Parathyroid adenoma (tissue), 2 donors: ENCODE measurements at regions not wholly inside any gene's neighbourhood (a gene's known extent, or its start where the extent isn't known, plus 50 kb on each side); places are given as distances from the start of the nearest gene placed in this dataset.

Source experiments
- H2AFZ ChIP-seq: fragments of 300-600 bp; sonication (generic); one replicate; pipeline ENCODE4 v1.7.0; 2017; ENCODE audit warnings: antibody characterized with exemption, mild to moderate bottlenecking
- H3K27ac ChIP-seq: fragments of 300-600 bp; sonication (generic); one replicate; pipeline ENCODE4 v1.7.0; 2017
- H3K27me3 ChIP-seq: fragments of 300-600 bp; sonication (generic); one replicate; pipeline ENCODE4 v1.7.0; 2017; ENCODE audit warnings: low read length; ENCODE audit not compliant: control insufficient read depth, insufficient read depth
- H3K36me3 ChIP-seq: fragments of 300-600 bp; sonication (generic); one replicate; pipeline ENCODE4 v1.7.0; 2017; ENCODE audit warnings: low read length; ENCODE audit not compliant: control insufficient read depth, insufficient read depth
- H3K4me1 ChIP-seq: fragments of 300-600 bp; sonication (generic); one replicate; pipeline ENCODE4 v1.7.0; 2017; ENCODE audit warnings: control low read depth
- H3K4me2 ChIP-seq: fragments of 300-600 bp; sonication (generic); one replicate; pipeline ENCODE4 v1.7.0; 2017; ENCODE audit warnings: low read length
- H3K4me3 ChIP-seq: fragments of 300-600 bp; sonication (generic); one replicate; pipeline ENCODE4 v1.7.0; 2017; ENCODE audit warnings: low read depth, low read length
- H3K79me2 ChIP-seq: fragments of 300-600 bp; sonication (generic); one replicate; pipeline ENCODE4 v1.7.0; 2017; ENCODE audit warnings: control low read depth
- H3K9ac ChIP-seq: fragments of 300-600 bp; sonication (generic); one replicate; pipeline ENCODE4 v1.7.0; 2017; ENCODE audit warnings: mild to moderate bottlenecking
- H3K9me3 ChIP-seq: fragments of 300-600 bp; sonication (generic); one replicate; pipeline ENCODE4 v1.7.0; 2017; ENCODE audit warnings: low read length; ENCODE audit not compliant: control insufficient read depth
- CTCF ChIP-seq: fragments of 300-600 bp; sonication (generic); IDR thresholded peaks from one replicate; pipeline ENCODE4 v1.7.0; 2017; ENCODE audit warnings: antibody characterized with exemption, mild to moderate bottlenecking
- donor health status: primary hyperparathyroidism.

GRCh38 chr10:10538326-10538725, 479.3 kb upstream of the CELF2 start:
- no peak overlapping the region for H3K4me3 ChIP-seq
- no peaks in the 10 kb centered on the region for H3K36me3 ChIP-seq
- no peaks in the 10 kb centered on the region for H3K9me3 ChIP-seq
- no peak for TF ChIP-seq CTCF
- no peak overlapping the region for H3K9ac ChIP-seq
- no peak overlapping the region for H3K27ac ChIP-seq
- H3K4me1 ChIP-seq: no peaks in the 10 kb centered on the region
- H3K27me3 ChIP-seq: no peaks in the 10 kb centered on the region
- H3K79me2 ChIP-seq: no peaks in the 10 kb centered on the region
- H3K4me2 ChIP-seq: no peak overlapping the region
- no peak overlapping the region for H2AFZ ChIP-seq

GRCh38 chr10:10540398-10540797, 477.3 kb upstream of the CELF2 start:
- H3K27ac ChIP-seq: no peak overlapping the region
- no peak overlapping the region for H3K9ac ChIP-seq
- H3K4me2 ChIP-seq: no peak overlapping the region
- no peaks in the 10 kb centered on the region for H3K27me3 ChIP-seq
- no peaks in the 10 kb centered on the region for H3K9me3 ChIP-seq
- no peaks in the 10 kb centered on the region for H3K36me3 ChIP-seq
- no peak overlapping the region for H3K4me3 ChIP-seq
- TF ChIP-seq CTCF: no peak
- peaks cover under 1% of the 10 kb centered on the region for H3K4me1 ChIP-seq
- H3K79me2 ChIP-seq: no peaks in the 10 kb centered on the region
- no peak overlapping the region for H2AFZ ChIP-seq

- Histone ChIP-seq H3K4me3 (no peak overlapping the region), H3K4me1 (peaks cover 3% of the 10 kb centered on the region), H3K4me2 (no peak overlapping the region), H3K36me3 (no peaks in the 10 kb centered on the region), H3K9ac (no peak overlapping the region), H3K79me2 (no peaks in the 10 kb centered on the region), H3K27ac (no peak overlapping the region), H3K9me3 (no peaks in the 10 kb centered on the region), H2AFZ (no peak overlapping the region), H3K27me3 (no peaks in the 10 kb centered on the region)
- TF ChIP-seq CTCF: no peak
Observed at GRCh38 chr10:10542477-10542876, 475.2 kb upstream of the CELF2 start.

GRCh38 chr10:10544890-10545289, 472.8 kb upstream of the CELF2 start:
- Histone ChIP-seq H2AFZ (no peak overlapping the region), H3K9me3 (no peaks in the 10 kb centered on the region)

More at GRCh38 chr10:10544890-10545289, 472.8 kb upstream of the CELF2 start:
- no peak for TF ChIP-seq CTCF
- Histone ChIP-seq H3K79me2 (no peaks in the 10 kb centered on the region), H3K27me3 (no peaks in the 10 kb centered on the region), H3K36me3 (no peaks in the 10 kb centered on the region), H3K4me3 (no peak overlapping the region), H3K9ac (no peak overlapping the region), H3K27ac (no peak overlapping the region), H3K4me2 (no peak overlapping the region), H3K4me1 (peaks cover 3% of the 10 kb centered on the region)
